HFF-Myc (cell line): ENCODE measurements at regions not wholly inside any gene's neighbourhood (a gene's known extent, or its start where the extent isn't known, plus 50 kb on each side); places are given as distances from the start of the nearest gene placed in this dataset.

ENCODE experiments used
- DNase-seq: peaks from one replicate; pipeline ENCODE4 v3.0.0-alpha.2; 2011; ENCODE audit warnings: low read depth; ENCODE audit errors: extremely low read depth
- H3K4me3 ChIP-seq: replicated peaks from 2 replicates; pipeline ENCODE4 v1.5.1; 2011; ENCODE audit warnings: low read depth, mild to moderate bottlenecking, control low read depth, low read length
- CTCF ChIP-seq: IDR thresholded peaks from 2 replicates; pipeline ENCODE4 v1.5.1; 2012; ENCODE audit warnings: mild to moderate bottlenecking, low read depth, low read length, control low read depth; ENCODE audit errors: missing control alignments

DNA sequence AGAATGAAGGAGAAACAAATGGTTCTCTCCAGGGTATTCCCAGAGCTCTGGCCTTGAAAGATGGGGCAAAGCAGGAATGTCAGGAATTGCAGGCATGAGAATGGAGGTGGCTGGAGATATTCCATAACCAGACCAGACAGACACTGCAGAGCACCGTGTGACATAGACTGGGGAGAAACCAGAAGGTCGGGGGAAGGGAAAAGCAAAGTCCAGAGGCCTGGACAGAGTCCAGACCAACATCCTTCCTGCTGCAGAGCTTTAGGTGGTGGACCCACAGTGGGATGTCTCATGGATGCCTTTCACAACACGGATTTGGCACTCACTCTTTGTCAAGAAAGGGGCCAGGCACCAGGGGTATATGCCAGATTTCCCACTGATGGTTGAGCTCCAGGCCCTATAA, 177.2 kb upstream of the INHBA start:
- peak; percentile 58 for DNase-seq
- TF ChIP-seq CTCF, result no peak
- H3K4me3 ChIP-seq, result no peak overlapping the region

- DNase-seq, result no peak
- TF ChIP-seq CTCF, result no peak
- no peak overlapping the region for H3K4me3 ChIP-seq
Observed at GRCh38 chr7:41879403-41879802, 176.5 kb upstream of the INHBA start.

- no peak for DNase-seq
- no peak overlapping the region for H3K4me3 ChIP-seq
- TF ChIP-seq CTCF, result no peak
Observed at GRCh38 chr7:41878309-41879295, 175.7 kb upstream of the INHBA start.

GRCh38 chr7:41877118-41877517, 174.2 kb upstream of the INHBA start:
- DNase-seq, result no peak
- no peak for TF ChIP-seq CTCF
- no peak overlapping the region for H3K4me3 ChIP-seq

- DNase-seq, result no peak
- no peak for TF ChIP-seq CTCF
- no peak overlapping the region for H3K4me3 ChIP-seq
Observed at GRCh38 chr7:41875513-41875912, 172.6 kb upstream of the INHBA start.

- no peak for TF ChIP-seq CTCF
- DNase-seq, result no peak
- no peak overlapping the region for H3K4me3 ChIP-seq
Observed at GRCh38 chr7:41874201-41874785, 171.4 kb upstream of the INHBA start.
